ENCODE measurements at regions not wholly inside any gene's neighbourhood (a gene's known extent, or its start where the extent isn't known, plus 50 kb on each side); places are given as distances from the start of the nearest gene placed in this dataset.
"Not testable (repeated sequence)": the region's sequence is repeated elsewhere in the genome, so short reads cannot be mapped to it uniquely, and the experiment has no call there.

GRCh38 chr11:103585401-103585800 is 451.0 kb upstream of the DDI1 start:
- no peak for DNase-seq

GRCh38 chr11:103585911-103586310 is 450.5 kb upstream of the DDI1 start:
- no peak for DNase-seq

- no peak for DNase-seq
These were observed 449.7 kb upstream of the DDI1 start for GRCh38 chr11:103586756-103587155.

- no peak for DNase-seq
These were observed 448.3 kb upstream of the DDI1 start for GRCh38 chr11:103587901-103588788.

GRCh38 chr11:103591554-103591953 is 444.9 kb upstream of the DDI1 start:
- no peak for DNase-seq

- no peak for DNase-seq
These were observed 442.2 kb upstream of the DDI1 start for GRCh38 chr11:103594283-103594682.

- no peak for DNase-seq
These were observed 440.1 kb upstream of the DDI1 start for GRCh38 chr11:103596315-103596714.

- DNase-seq, result peak; percentile 73 to 82
These were observed 435.1 kb upstream of the DDI1 start for GRCh38 chr11:103601225-103601846.

- no peak for DNase-seq
These were observed 433.6 kb upstream of the DDI1 start for GRCh38 chr11:103602840-103603239.

- no peak for DNase-seq
These were observed 432.1 kb upstream of the DDI1 start for GRCh38 chr11:103604310-103604709.

- DNase-seq, result no peak
These were observed 427.9 kb upstream of the DDI1 start for GRCh38 chr11:103608566-103608965.

- DNase-seq, result peak; percentile 14 to 47
These were observed 427.0 kb upstream of the DDI1 start for GRCh38 chr11:103609117-103610066.

GRCh38 chr11:103610435-103610834 is 426.0 kb upstream of the DDI1 start:
- no peak for DNase-seq

- not testable (repeated sequence) for DNase-seq
These were observed 424.7 kb upstream of the DDI1 start for GRCh38 chr11:103611526-103612260.

- DNase-seq, result not testable (repeated sequence)
These were observed 424.0 kb upstream of the DDI1 start for GRCh38 chr11:103612451-103612850.

- DNase-seq, result not testable (repeated sequence)
These were observed 419.9 kb upstream of the DDI1 start for GRCh38 chr11:103616586-103616985.

- DNase-seq, result no peak
These were observed 417.9 kb upstream of the DDI1 start for GRCh38 chr11:103618528-103618927.

- no peak for DNase-seq
These were observed 417.0 kb upstream of the DDI1 start for GRCh38 chr11:103619480-103619879.

- no peak for DNase-seq
These were observed 416.5 kb upstream of the DDI1 start for GRCh38 chr11:103619938-103620337.

- no peak for DNase-seq
These were observed 414.1 kb upstream of the DDI1 start for GRCh38 chr11:103622296-103622695.

- no peak for DNase-seq
These were observed 412.5 kb upstream of the DDI1 start for GRCh38 chr11:103623933-103624332.

Measured in Kasumi-1 (cell line).